ENCODE measurements at regions not wholly inside any gene's neighbourhood (a gene's known extent, or its start where the extent isn't known, plus 50 kb on each side); places are given as distances from the start of the nearest gene placed in this dataset.
"Not testable (repeated sequence)": the region's sequence is repeated elsewhere in the genome, so short reads cannot be mapped to it uniquely, and the experiment has no call there.

GRCh38 chr18:62460851-62461300, 61.9 kb upstream of the ZCCHC2 start:
- Histone ChIP-seq H3K27ac (no peak overlapping the region), H3K4me1 (no peaks in the 10 kb centered on the region), H3K36me3 (no peaks in the 10 kb centered on the region), H3K9me3 (replicated peaks) (no peaks in the 10 kb centered on the region), H3K4me3 (no peak overlapping the region), H3K27me3 (no peaks in the 10 kb centered on the region)
- no peak for DNase-seq

GRCh38 chr18:62461591-62461990, 61.2 kb upstream of the ZCCHC2 start:
- DNase-seq: no peak
- no peak overlapping the region for H3K4me3 ChIP-seq
- H3K27me3 ChIP-seq: no peaks in the 10 kb centered on the region
- no peak overlapping the region for H3K27ac ChIP-seq
- H3K4me1 ChIP-seq: no peaks in the 10 kb centered on the region
- H3K36me3 ChIP-seq: no peaks in the 10 kb centered on the region
- H3K9me3 ChIP-seq (replicated peaks): no peaks in the 10 kb centered on the region

- DNase-seq: no peak
- Histone ChIP-seq H3K9me3 (replicated peaks) (no peaks in the 10 kb centered on the region), H3K27ac (no peak overlapping the region)
Observed at GRCh38 chr18:62464266-62464665, 58.6 kb upstream of the ZCCHC2 start.

GRCh38 chr18:62469131-62469530, 53.7 kb upstream of the ZCCHC2 start:
- H3K27ac ChIP-seq; DNase-seq; H3K36me3 ChIP-seq; H3K4me3 ChIP-seq; H3K9me3 ChIP-seq (replicated peaks); H3K27me3 ChIP-seq; H3K4me1 ChIP-seq: not testable (repeated sequence)

More at GRCh38 chr18:62464266-62464665, 58.6 kb upstream of the ZCCHC2 start:
- H3K36me3 ChIP-seq: no peaks in the 10 kb centered on the region
- no peak overlapping the region for H3K4me3 ChIP-seq
- no peaks in the 10 kb centered on the region for H3K27me3 ChIP-seq
- no peaks in the 10 kb centered on the region for H3K4me1 ChIP-seq
